ENCODE measurements at regions not wholly inside any gene's neighbourhood (a gene's known extent, or its start where the extent isn't known, plus 50 kb on each side); places are given as distances from the start of the nearest gene placed in this dataset.

DNA sequence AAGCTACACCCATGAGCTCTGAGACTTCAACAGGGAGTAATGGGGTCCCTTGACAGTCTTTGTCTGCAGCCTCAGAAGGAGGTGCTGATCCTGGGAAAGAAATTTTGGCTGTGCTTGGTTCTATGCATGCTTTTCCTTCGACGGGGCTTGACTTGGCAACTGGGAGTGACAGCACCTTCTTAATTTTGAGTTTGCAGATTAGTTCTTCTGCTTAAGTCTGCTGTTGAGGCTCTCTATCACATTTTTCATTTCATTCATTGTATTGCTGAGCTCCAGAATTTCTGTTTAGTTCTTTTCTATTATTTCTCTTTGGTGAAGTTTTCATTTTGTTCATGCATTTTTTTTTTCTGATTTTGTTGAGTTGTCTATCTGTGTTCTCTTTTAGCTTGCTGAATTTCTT lies 125.6 kb downstream of the SNX19 start:
- dilution Hi-C loops (cut with MboI; ENCODE audit: extremely low pct_ligation_motif_present, low sequenced_read_pairs) = no loop called here
- Histone ChIP-seq H3K27ac (ENCODE audit: control insufficient read depth, insufficient read depth, low read length) (no peak overlapping the region), H3K4me2 (ENCODE audit: control insufficient read depth, extremely low read depth, insufficient read depth, low read depth, low read length) (no peak overlapping the region), H3K9ac (ENCODE audit: control insufficient read depth, extremely low read depth, insufficient read depth, low read length) (no peak overlapping the region), H3K9me1 (ENCODE audit: control insufficient read depth, extremely low read depth, insufficient read depth, low read length) (no peaks in the 10 kb centered on the region), H2AFZ (ENCODE audit: control insufficient read depth, low read length) (no peak overlapping the region), H3K4me3 (ENCODE audit: control insufficient read depth in 2 of 3, extremely low read depth in 1 of 3, insufficient read depth in 2 of 3, low read depth in 1 of 3, low read length in 3 of 3) (no peak overlapping the region), H3K9me3 (ENCODE audit: control insufficient read depth, low read depth, low read length) (no peaks in the 10 kb centered on the region), H4K20me1 (ENCODE audit: control insufficient read depth, extremely low read depth, insufficient read depth, low read length) (no peaks in the 10 kb centered on the region), H3K27me3 (ENCODE audit: control insufficient read depth, extremely low read depth, insufficient read depth, low read length) (no peaks in the 10 kb centered on the region), H3K36me3 (ENCODE audit: control insufficient read depth in 2 of 2, extremely low read depth in 1 of 2, insufficient read depth in 2 of 2, low read length in 2 of 2) (no peaks in the 10 kb centered on the region), H3K4me1 (ENCODE audit: control insufficient read depth, extremely low read depth, insufficient read depth, low read length) (peaks cover 14% of the 10 kb centered on the region), H3K79me2 (ENCODE audit: control insufficient read depth, insufficient read depth, low read length) (no peaks in the 10 kb centered on the region)
- FAIRE-seq = no peak
- no peak for DNase-seq (ENCODE audit: low read depth, low spot score)
- TF ChIP-seq, protein P1, sequence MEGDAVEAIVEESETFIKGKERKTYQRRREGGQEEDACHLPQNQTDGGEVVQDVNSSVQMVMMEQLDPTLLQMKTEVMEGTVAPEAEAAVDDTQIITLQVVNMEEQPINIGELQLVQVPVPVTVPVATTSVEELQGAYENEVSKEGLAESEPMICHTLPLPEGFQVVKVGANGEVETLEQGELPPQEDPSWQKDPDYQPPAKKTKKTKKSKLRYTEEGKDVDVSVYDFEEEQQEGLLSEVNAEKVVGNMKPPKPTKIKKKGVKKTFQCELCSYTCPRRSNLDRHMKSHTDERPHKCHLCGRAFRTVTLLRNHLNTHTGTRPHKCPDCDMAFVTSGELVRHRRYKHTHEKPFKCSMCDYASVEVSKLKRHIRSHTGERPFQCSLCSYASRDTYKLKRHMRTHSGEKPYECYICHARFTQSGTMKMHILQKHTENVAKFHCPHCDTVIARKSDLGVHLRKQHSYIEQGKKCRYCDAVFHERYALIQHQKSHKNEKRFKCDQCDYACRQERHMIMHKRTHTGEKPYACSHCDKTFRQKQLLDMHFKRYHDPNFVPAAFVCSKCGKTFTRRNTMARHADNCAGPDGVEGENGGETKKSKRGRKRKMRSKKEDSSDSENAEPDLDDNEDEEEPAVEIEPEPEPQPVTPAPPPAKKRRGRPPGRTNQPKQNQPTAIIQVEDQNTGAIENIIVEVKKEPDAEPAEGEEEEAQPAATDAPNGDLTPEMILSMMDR (optimal IDR thresholded peaks at IDR 0.05 in 1 of 3, IDR thresholded peaks at IDR 0.05 in 1 of 3, conservative IDR thresholded peaks at IDR 0.05 in 1 of 3; ENCODE audit: extremely low read depth in 1 of 3, insufficient read depth in 2 of 3, low read length in 3 of 3) = no peak
- no peak for TF ChIP-seq EZH2 (IDR thresholded peaks at IDR 0.05; ENCODE audit: low read length)

DNA sequence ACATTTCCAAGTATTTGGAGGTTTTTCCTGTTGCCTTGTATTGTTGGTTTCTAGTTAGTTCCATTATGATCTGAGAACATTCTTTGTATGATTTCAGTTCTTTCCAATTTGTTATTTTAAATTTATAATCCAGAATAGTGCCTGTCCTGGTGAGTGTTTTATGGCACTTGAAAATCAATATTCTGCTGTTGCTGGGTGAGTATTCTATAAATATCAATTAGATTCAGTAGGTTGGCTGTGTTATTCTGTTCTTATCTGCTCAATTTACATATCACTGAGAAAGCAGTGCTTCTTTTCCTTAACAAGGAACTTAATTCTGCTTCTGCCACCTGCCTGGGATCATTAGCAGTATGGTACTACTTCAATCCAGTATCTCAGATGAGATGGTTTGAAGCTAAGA lies 123.5 kb downstream of the SNX19 start:
- Histone ChIP-seq H2AFZ (ENCODE audit: control insufficient read depth, low read length) (no peak overlapping the region), H3K27ac (ENCODE audit: control insufficient read depth, insufficient read depth, low read length) (no peak overlapping the region), H4K20me1 (ENCODE audit: control insufficient read depth, extremely low read depth, insufficient read depth, low read length) (no peaks in the 10 kb centered on the region), H3K4me3 (ENCODE audit: control insufficient read depth in 2 of 3, extremely low read depth in 1 of 3, insufficient read depth in 2 of 3, low read depth in 1 of 3, low read length in 3 of 3) (no peak overlapping the region), H3K36me3 (ENCODE audit: control insufficient read depth in 2 of 2, extremely low read depth in 1 of 2, insufficient read depth in 2 of 2, low read length in 2 of 2) (no peaks in the 10 kb centered on the region), H3K79me2 (ENCODE audit: control insufficient read depth, insufficient read depth, low read length) (no peaks in the 10 kb centered on the region), H3K9ac (ENCODE audit: control insufficient read depth, extremely low read depth, insufficient read depth, low read length) (no peak overlapping the region), H3K9me1 (ENCODE audit: control insufficient read depth, extremely low read depth, insufficient read depth, low read length) (no peaks in the 10 kb centered on the region), H3K4me1 (ENCODE audit: control insufficient read depth, extremely low read depth, insufficient read depth, low read length) (peaks cover 5% of the 10 kb centered on the region), H3K27me3 (ENCODE audit: control insufficient read depth, extremely low read depth, insufficient read depth, low read length) (no peaks in the 10 kb centered on the region), H3K4me2 (ENCODE audit: control insufficient read depth, extremely low read depth, insufficient read depth, low read depth, low read length) (no peak overlapping the region), H3K9me3 (ENCODE audit: control insufficient read depth, low read depth, low read length) (no peaks in the 10 kb centered on the region)
- dilution Hi-C loops (cut with MboI; ENCODE audit: extremely low pct_ligation_motif_present, low sequenced_read_pairs) = no loop called here
- no peak for TF ChIP-seq EZH2 (IDR thresholded peaks at IDR 0.05; ENCODE audit: low read length)
- TF ChIP-seq, protein P1 (optimal IDR thresholded peaks at IDR 0.05 in 1 of 3, IDR thresholded peaks at IDR 0.05 in 1 of 3, conservative IDR thresholded peaks at IDR 0.05 in 1 of 3; ENCODE audit: extremely low read depth in 1 of 3, insufficient read depth in 2 of 3, low read length in 3 of 3) = no peak
- FAIRE-seq = no peak
- no peak for DNase-seq (ENCODE audit: low read depth, low spot score)
